IMR-90 (cell line): ENCODE measurements at regions not wholly inside any gene's neighbourhood (a gene's known extent, or its start where the extent isn't known, plus 50 kb on each side); places are given as distances from the start of the nearest gene placed in this dataset.

Experiments
- ATAC-seq: fragments of 200-7000 bp; cut with Tn5 transposase; 2 replicates; pipeline ENCODE4 v1.9.1; 2020; ENCODE audit warnings: low read depth, mild to moderate bottlenecking, moderate library complexity
- BruUV-seq: library from RNA; stranded (reverse); fragments of 400-500 nt; replicated peaks from 2 replicates; lab custom pipeline; 2021; lab: Mats Ljungman, UMichigan
- CTCF ChIA-PET: fragments of 300-600 bp; formaldehyde crosslinking; extraction: SDS; loops from one replicate; lab custom pipeline; 2021; ENCODE audit warnings: antibody characterized with exemption; lab: Yijun Ruan, JAX
- POLR2A ChIA-PET: fragments of 300-600 bp; sonication (Branson Sonifier 250); formaldehyde crosslinking; loops from one replicate; lab custom pipeline; 2022; ENCODE audit warnings: antibody characterized with exemption; ENCODE audit not compliant: unreplicated experiment; lab: Charles Lee
- DNase-seq: peaks from one replicate; pipeline ENCODE4 v3.0.0; 2013
- H2AFZ ChIP-seq: replicated peaks from 2 replicates; pipeline ENCODE3; 2013; ENCODE audit warnings: low read length, mild to moderate bottlenecking; ENCODE audit not compliant: poor library complexity
- H2AK5ac ChIP-seq: 2 replicates; pipeline ENCODE4 v1.6.1; 2013; ENCODE audit warnings: low read depth, low read length, inconsistent platforms
- H2AK9ac ChIP-seq: replicated peaks from 2 replicates; pipeline ENCODE3; 2013; ENCODE audit warnings: mild to moderate bottlenecking, low read depth, low read length, moderate library complexity; ENCODE audit not compliant: poor library complexity
- H2BK120ac ChIP-seq: 2 replicates; pipeline ENCODE4 v1.6.1; 2013; ENCODE audit warnings: low read depth, low read length, inconsistent platforms
- H2BK15ac ChIP-seq: 3 replicates; pipeline ENCODE4 v1.6.1; 2013; ENCODE audit warnings: low read depth, low read length, inconsistent platforms
- H2BK20ac ChIP-seq: 2 replicates; pipeline ENCODE4 v1.6.1; 2013; ENCODE audit warnings: low read depth, mild to moderate bottlenecking, inconsistent platforms, low read length, moderate library complexity
- H2BK5ac ChIP-seq: 2 replicates; pipeline ENCODE4 v1.6.1; 2013; ENCODE audit warnings: mild to moderate bottlenecking, low read depth, low read length, inconsistent platforms; ENCODE audit not compliant: poor library complexity, severe bottlenecking
- H3K14ac ChIP-seq: replicated peaks from 2 replicates; pipeline ENCODE4 v1.6.1; 2013; ENCODE audit warnings: low read depth, low read length, inconsistent platforms
- H3K18ac ChIP-seq: 2 replicates; pipeline ENCODE4 v1.6.1; 2013; ENCODE audit warnings: low read depth, low read length, control low read depth
- H3K23ac ChIP-seq: 2 replicates; pipeline ENCODE4 v1.6.1; 2013; ENCODE audit warnings: low read depth, low read length, inconsistent platforms
- H3K27ac ChIP-seq: 2 replicates; pipeline ENCODE4 v1.5.1; 2013; ENCODE audit warnings: mild to moderate bottlenecking, control low read depth, low read length; ENCODE audit not compliant: insufficient read depth
- H3K27me3 ChIP-seq: 2 replicates; pipeline ENCODE4 v1.6.1; 2013; ENCODE audit warnings: low read length; ENCODE audit not compliant: control insufficient read depth, insufficient read depth
- H3K36me3 ChIP-seq: 2 replicates; pipeline ENCODE4 v1.6.1; 2013; ENCODE audit warnings: low read length, mixed read lengths; ENCODE audit not compliant: control insufficient read depth, insufficient read depth
- H3K4ac ChIP-seq: 2 replicates; pipeline ENCODE4 v1.6.1; 2013; ENCODE audit warnings: low read depth, low read length, inconsistent platforms
- H3K4me1 ChIP-seq: 2 replicates; pipeline ENCODE4 v1.6.1; 2013; ENCODE audit warnings: low read length, mixed read lengths; ENCODE audit not compliant: control insufficient read depth, insufficient read depth
- H3K4me2 ChIP-seq: 2 replicates; pipeline ENCODE4 v1.6.1; 2013; ENCODE audit warnings: low read depth, mild to moderate bottlenecking, control low read depth, low read length, moderate library complexity
- H3K4me3 ChIP-seq: 2 replicates; pipeline ENCODE4 v1.5.1; 2013; ENCODE audit warnings: low read depth, mild to moderate bottlenecking, control low read depth, low read length, moderate library complexity; ENCODE audit not compliant: insufficient read depth
- H3K56ac ChIP-seq: 2 replicates; pipeline ENCODE4 v1.6.1; 2013; ENCODE audit warnings: low read length, inconsistent platforms; ENCODE audit not compliant: insufficient read depth; ENCODE audit errors: extremely low read depth
- H3K79me1 ChIP-seq, 2 experiments: 2 replicates each; pipeline ENCODE4 v1.6.1; 2013; ENCODE audit warnings: low read length in 2 of 2, inconsistent platforms in 1 of 2, low read depth in 1 of 2
- H3K9ac ChIP-seq: 2 replicates; pipeline ENCODE4 v1.6.1; 2013; ENCODE audit warnings: low read depth, low read length, control low read depth
- H3K9me1 ChIP-seq: 2 replicates; pipeline ENCODE4 v1.6.1; 2013; ENCODE audit warnings: low read length, inconsistent platforms; ENCODE audit not compliant: insufficient read depth
- H3K9me3 ChIP-seq: 2 replicates; pipeline ENCODE4 v1.6.1; 2013; ENCODE audit warnings: low read length; ENCODE audit not compliant: control insufficient read depth, insufficient read depth
- H4K20me1 ChIP-seq: 2 replicates; pipeline ENCODE4 v1.6.1; 2013; ENCODE audit warnings: low read length, inconsistent platforms; ENCODE audit not compliant: insufficient read depth
- H4K5ac ChIP-seq: 2 replicates; pipeline ENCODE4 v1.6.1; 2013; ENCODE audit warnings: mild to moderate bottlenecking, low read depth, low read length, control low read depth
- H4K8ac ChIP-seq, 2 experiments: 2 replicates each; pipeline ENCODE4 v1.6.1; 2013; ENCODE audit warnings: low read depth in 2 of 2, low read length in 2 of 2, control low read depth in 1 of 2, inconsistent platforms in 1 of 2
- H4K91ac ChIP-seq: 2 replicates; pipeline ENCODE4 v1.6.1; 2013; ENCODE audit warnings: low read depth, low read length, inconsistent platforms; ENCODE audit not compliant: insufficient read depth
- BHLHE40 ChIP-seq: fragments of 150-350 bp; IDR thresholded peaks from 2 replicates; pipeline ENCODE4 v1.6.1; 2016; ENCODE audit warnings: mild to moderate bottlenecking, low read depth, low read length
- CEBPB ChIP-seq: IDR thresholded peaks from 2 replicates; pipeline ENCODE4 v1.6.1; 2012; ENCODE audit warnings: low read depth, low read length, improper control_type of control experiment
- CHD1 ChIP-seq: IDR thresholded peaks from 2 replicates; pipeline ENCODE4 v1.6.1; 2012; ENCODE audit warnings: low read depth, low read length, improper control_type of control experiment
- CTCF ChIP-seq: conservative IDR thresholded peaks from 2 replicates; pipeline ENCODE4 v1.5.1; 2012; ENCODE audit warnings: mild to moderate bottlenecking, low read depth, low read length, improper control_type of control experiment
- ELK1 ChIP-seq: fragments of 150-350 bp; IDR thresholded peaks from 2 replicates; pipeline ENCODE4 v1.6.1; 2016; ENCODE audit warnings: low read depth, mild to moderate bottlenecking, low read length, moderate library complexity, borderline replicate concordance
- FOS ChIP-seq: fragments of 150-350 bp; IDR thresholded peaks from 2 replicates; pipeline ENCODE4 v1.6.1; 2016; ENCODE audit warnings: low read depth, low read length
- MAFK ChIP-seq: IDR thresholded peaks from 2 replicates; pipeline ENCODE4 v1.6.1; 2012; ENCODE audit warnings: low read depth, low read length, improper control_type of control experiment
- MAZ ChIP-seq: IDR thresholded peaks from 2 replicates; pipeline ENCODE4 v1.6.1; 2012; ENCODE audit warnings: low read depth, mild to moderate bottlenecking, low read length, improper control_type of control experiment, moderate library complexity, borderline replicate concordance
- MXI1 ChIP-seq: IDR thresholded peaks from 2 replicates; pipeline ENCODE4 v1.6.1; 2012; ENCODE audit warnings: low read depth, mild to moderate bottlenecking, low read length, moderate library complexity, borderline replicate concordance
- NFE2L2 ChIP-seq: fragments of 150-350 bp; IDR thresholded peaks from 2 replicates; pipeline ENCODE4 v1.6.1; 2016; ENCODE audit warnings: low read depth, mild to moderate bottlenecking, low read length
- POLR2A ChIP-seq: IDR thresholded peaks from 2 replicates; pipeline ENCODE4 v1.6.1; 2012; ENCODE audit warnings: mild to moderate bottlenecking, low read depth, low read length
- RAD21 ChIP-seq: IDR thresholded peaks from 2 replicates; pipeline ENCODE4 v1.6.1; 2012; ENCODE audit warnings: low read length, improper control_type of control experiment
- RCOR1 ChIP-seq: IDR thresholded peaks from 2 replicates; pipeline ENCODE4 v1.6.1; 2012; ENCODE audit warnings: mild to moderate bottlenecking, low read length, improper control_type of control experiment; ENCODE audit not compliant: insufficient replicate concordance
- RFX5 ChIP-seq: IDR thresholded peaks from 2 replicates; pipeline ENCODE4 v1.8.0; 2012; ENCODE audit warnings: low read depth, mild to moderate bottlenecking, low read length, moderate library complexity
- SMC3 ChIP-seq: fragments of 150-350 bp; IDR thresholded peaks from 2 replicates; pipeline ENCODE4 v1.6.1; 2016; ENCODE audit warnings: low read depth, mild to moderate bottlenecking, antibody characterized with exemption, low read length, moderate library complexity
- WGBS, 2 experiments: methylation state at CpG; one replicate each; pipeline versions ENCODE4 v1.1.5 to v1.1.7; 2013; ENCODE audit warnings: missing lambda C conversion rate in 2 of 2; ENCODE audit not compliant: insufficient read length in 1 of 2; ENCODE audit errors: extremely low coverage in 2 of 2; 5-methylcytosine and 5-hydroxymethylcytosine counted together
- dilution Hi-C: fragments of 300-500 bp; cut with HindIII; formaldehyde crosslinking; loops from one replicate; pipeline ENCODE4 v1.14.3; 2018; ENCODE audit warnings: low sequenced_read_pairs; ENCODE audit not compliant: unreplicated experiment
- in situ Hi-C: fragments of 300-500 bp; cut with MboI; formaldehyde crosslinking; loops from 3 replicates; pipeline ENCODE4 v1.14.3; 2019; ENCODE audit warnings: low sequenced_read_pairs, inconsistent platforms, mixed read lengths
- intact Hi-C: fragments of 100-400 bp; cut with micrococcal nuclease; formaldehyde crosslinking; loops from 2 replicates; pipeline ENCODE4 v1.10.0; 2022

- DNase-seq (no peak), ATAC-seq (no peak)
- Histone ChIP-seq H3K4me3 (no peak overlapping the region), H3K9ac (no peak overlapping the region), H3K27ac (no peak overlapping the region), H3K9me3 (no peaks in the 10 kb centered on the region), H2BK20ac (no peak overlapping the region), H2AK5ac (no peak overlapping the region), H2AFZ (no peak overlapping the region), H3K4me2 (no peak overlapping the region), H3K36me3 (no peaks in the 10 kb centered on the region), H4K91ac (no peak overlapping the region), H2BK5ac (no peak overlapping the region), H3K23ac (no peak overlapping the region), H4K20me1 (no peaks in the 10 kb centered on the region), H2BK15ac (no peak overlapping the region), H2AK9ac (no peak overlapping the region), H3K79me1 (no peaks in the 10 kb centered on the region), H3K27me3 (no peaks in the 10 kb centered on the region), H2BK120ac (no peak overlapping the region), H3K4ac (no peak overlapping the region), H3K14ac (no peak overlapping the region), H3K56ac (no peak overlapping the region), H3K9me1 (no peaks in the 10 kb centered on the region; the same call in 1 of the 2 replicates), H4K5ac (no peak overlapping the region), H3K4me1 (0 out of 2 replicates have a peak, but pooled peaks cover 2% of the 10 kb centered on the region), H4K8ac (no peak overlapping the region), H3K18ac (no peak overlapping the region)
- POLR2A ChIA-PET = no interaction called here
- TF ChIP-seq CEBPB = no peak
- TF ChIP-seq CHD1 = no peak
- TF ChIP-seq MAZ = no peak
- no peak for TF ChIP-seq BHLHE40
- TF ChIP-seq RAD21 = no peak
- no peak for TF ChIP-seq NFE2L2
- TF ChIP-seq RFX5 = no peak
- TF ChIP-seq FOS = no peak
- no peak for TF ChIP-seq RCOR1
- TF ChIP-seq POLR2A = no peak
- no peak for TF ChIP-seq MXI1
- TF ChIP-seq CTCF = no peak
- TF ChIP-seq MAFK = no peak
- TF ChIP-seq SMC3 = no peak
- no peak for TF ChIP-seq ELK1
- BruUV-seq = no TSS peak
- intact Hi-C loops (loop anchor here (10.0 kb wide), 1 partner anchor 927 kb away; no protein-coding TSS in a partner anchor), in situ Hi-C loops (no loop called here), dilution Hi-C loops (no loop called here)
- CTCF ChIA-PET = no interaction called here
- no CpG with 5 or more reads among the region's 4 CpGs for WGBS, 2 experiments
These were observed 728.8 kb downstream of the NR2F1-AS1 start for GRCh38 chr5:92852219-92852618.
